ENCODE measurements at regions not wholly inside any gene's neighbourhood (a gene's known extent, or its start where the extent isn't known, plus 50 kb on each side); places are given as distances from the start of the nearest gene placed in this dataset.

DNA sequence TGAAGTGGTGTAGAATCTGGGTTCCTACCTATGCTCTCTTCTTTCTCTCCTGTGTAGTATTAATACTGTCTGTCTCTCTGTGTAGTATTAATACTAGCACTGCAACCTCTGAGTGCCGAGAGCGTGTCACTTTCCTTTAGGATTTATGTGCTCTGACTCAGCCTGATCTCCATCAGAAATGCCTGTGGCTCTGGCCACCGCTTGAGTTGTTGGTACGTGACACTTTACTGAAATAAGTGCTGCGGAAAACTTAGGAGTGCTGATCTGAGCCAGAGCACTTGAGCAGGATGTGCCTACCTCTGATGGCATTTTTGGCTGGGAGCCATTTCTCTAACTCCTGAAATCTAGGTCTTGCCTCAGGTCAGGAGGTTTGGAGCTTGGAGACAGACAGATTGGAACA is 807.4 kb downstream of the SQOR start:
- Histone ChIP-seq H4K91ac (replicated peaks; ENCODE audit: insufficient read length, low read length) (no peak overlapping the region), H3K23ac (ENCODE audit: insufficient read length) (no peak overlapping the region), H4K8ac (ENCODE audit: extremely low read depth, insufficient read depth, low read length) (no peak overlapping the region), H2BK5ac (ENCODE audit: low read depth, low read length) (no peak overlapping the region), H3K27me3 (replicated peaks in 1 of 4; ENCODE audit: control insufficient read depth in 3 of 4, extremely low read depth in 1 of 4, insufficient read depth in 3 of 4, low read length in 3 of 4) (no peaks in the 10 kb centered on the region), H3K4ac (replicated peaks; ENCODE audit: insufficient read length, low read depth, low read length) (no peak overlapping the region), H2BK20ac (ENCODE audit: low read length) (no peak overlapping the region), H3K18ac (ENCODE audit: extremely low read depth, low read length) (no peak overlapping the region), H2BK12ac (ENCODE audit: low read depth, low read length) (no peak overlapping the region), H3K9me3 (ENCODE audit: insufficient read depth in 2 of 2, low read depth in 1 of 2, low read length in 1 of 2) (no peaks in the 10 kb centered on the region), H2BK120ac (replicated peaks; ENCODE audit: low read depth, low read length) (no peak overlapping the region), H3K27ac (ENCODE audit: low read depth, low read length) (no peak overlapping the region), H4K20me1 (replicated peaks in 1 of 2; ENCODE audit: control insufficient read depth in 1 of 2, insufficient read depth in 2 of 2, low read length in 2 of 2) (no peaks in the 10 kb centered on the region), H3K4me2 (ENCODE audit: insufficient read depth in 1 of 2, low read depth in 2 of 2, low read length in 2 of 2) (no peak overlapping the region), H3K56ac (replicated peaks; ENCODE audit: insufficient read length, low read depth, low read length) (no peak overlapping the region), H2AK5ac (ENCODE audit: low read depth, low read length) (no peak overlapping the region), H2BK15ac (ENCODE audit: low read length) (no peak overlapping the region), H3K36me3 (ENCODE audit: control insufficient read depth in 2 of 4, insufficient read depth in 4 of 4, low read length in 3 of 4) (no peaks in the 10 kb centered on the region), H3K14ac (ENCODE audit: insufficient read length) (no peak overlapping the region), H3K4me3 (ENCODE audit: extremely low read depth in 1 of 4, insufficient read depth in 2 of 4, low read depth in 3 of 4, low read length in 4 of 4) (no peak overlapping the region), H2AFZ (ENCODE audit: low read length) (no peak overlapping the region), H4K5ac (ENCODE audit: insufficient read length, low read depth, low read length) (no peak overlapping the region), H3K9ac (replicated peaks in 1 of 4; ENCODE audit: extremely low read depth in 1 of 4, low read depth in 3 of 4, low read length in 3 of 4) (no peak overlapping the region), H3K79me1 (ENCODE audit: low read depth, low read length) (no peaks in the 10 kb centered on the region), H3K79me2 (ENCODE audit: control insufficient read depth in 1 of 2, insufficient read depth in 2 of 2, low read length in 2 of 2) (no peaks in the 10 kb centered on the region), H3K4me1 (replicated peaks in 1 of 4; ENCODE audit: control insufficient read depth in 3 of 4, insufficient read depth in 4 of 4, low read length in 3 of 4) (no peaks in the 10 kb centered on the region), H3K23me2 (ENCODE audit: low read depth, low read length) (no peaks in the 10 kb centered on the region)
- no peak for FAIRE-seq
- no peak for DNase-seq (ENCODE audit: low read depth in 1 of 2, low spot score in 2 of 2)
- ChIA-PET POLR2A (ENCODE audit: partially characterized antibody) (no interaction called here), CTCF (ENCODE audit: partially characterized antibody) (interaction anchor here (0.7 to 1.0 kb wide), 2 partner anchors 61 to 137 kb away, joined by 3 read pairs; no protein-coding TSS in a partner anchor)
- TF ChIP-seq, protein P1, sequence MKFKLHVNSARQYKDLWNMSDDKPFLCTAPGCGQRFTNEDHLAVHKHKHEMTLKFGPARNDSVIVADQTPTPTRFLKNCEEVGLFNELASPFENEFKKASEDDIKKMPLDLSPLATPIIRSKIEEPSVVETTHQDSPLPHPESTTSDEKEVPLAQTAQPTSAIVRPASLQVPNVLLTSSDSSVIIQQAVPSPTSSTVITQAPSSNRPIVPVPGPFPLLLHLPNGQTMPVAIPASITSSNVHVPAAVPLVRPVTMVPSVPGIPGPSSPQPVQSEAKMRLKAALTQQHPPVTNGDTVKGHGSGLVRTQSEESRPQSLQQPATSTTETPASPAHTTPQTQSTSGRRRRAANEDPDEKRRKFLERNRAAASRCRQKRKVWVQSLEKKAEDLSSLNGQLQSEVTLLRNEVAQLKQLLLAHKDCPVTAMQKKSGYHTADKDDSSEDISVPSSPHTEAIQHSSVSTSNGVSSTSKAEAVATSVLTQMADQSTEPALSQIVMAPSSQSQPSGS (IDR thresholded peaks at IDR 0.05; ENCODE audit: low read length): no peak
- 93% methylated on average over 5 of the region's 5 CpGs; no CpG with 5 or more reads in 1 of the 2 experiments for WGBS, 2 experiments (ENCODE audit: extremely low coverage in 1 of 2, insufficient coverage in 1 of 2, insufficient read length in 1 of 2, insufficient replicate concordance in 2 of 2, low coverage in 1 of 2, low lambda C conversion rate in 2 of 2, missing lambda C conversion rate in 1 of 2)

Data from H1 (cell line).